HAP-1 (cell line): ENCODE measurements at regions not wholly inside any gene's neighbourhood (a gene's known extent, or its start where the extent isn't known, plus 50 kb on each side); places are given as distances from the start of the nearest gene placed in this dataset.

ENCODE experiments used
- DNase-seq, 2 experiments: peaks; one replicate each; pipeline ENCODE4 v3.0.0-alpha.2; 2016 to 2020; ENCODE audit warnings: low spot score in 2 of 2
- H3K27me3 ChIP-seq: fragments of 250-450 bp; sonication (Bioruptor Pico); 2 replicates; pipeline ENCODE4 v1.5.1; 2020; ENCODE audit warnings: low read depth, mild to moderate bottlenecking, moderate library complexity
- H3K36me3 ChIP-seq: fragments of 250-450 bp; sonication (Bioruptor Pico); replicated peaks from 2 replicates; pipeline ENCODE4 v1.5.1; 2020; ENCODE audit warnings: mild to moderate bottlenecking
- H3K4me1 ChIP-seq: fragments of 250-450 bp; sonication (Bioruptor Pico); 2 replicates; pipeline ENCODE4 v1.5.1; 2020; ENCODE audit warnings: mild to moderate bottlenecking
- H3K4me3 ChIP-seq: fragments of 250-450 bp; sonication (Bioruptor Pico); 2 replicates; pipeline ENCODE4 v1.5.1; 2020; ENCODE audit warnings: mild to moderate bottlenecking, moderate library complexity
- H3K9me3 ChIP-seq: fragments of 250-450 bp; sonication (Bioruptor Pico); 2 replicates; pipeline ENCODE4 v1.5.1; 2020; ENCODE audit warnings: mild to moderate bottlenecking, moderate library complexity
- in situ Hi-C: fragments of 300-500 bp; cut with MboI; formaldehyde crosslinking; loops from 3 replicates; pipeline ENCODE4 v1.14.3; 2020; ENCODE audit warnings: low sequenced_read_pairs, inconsistent platforms, mixed read lengths

DNA sequence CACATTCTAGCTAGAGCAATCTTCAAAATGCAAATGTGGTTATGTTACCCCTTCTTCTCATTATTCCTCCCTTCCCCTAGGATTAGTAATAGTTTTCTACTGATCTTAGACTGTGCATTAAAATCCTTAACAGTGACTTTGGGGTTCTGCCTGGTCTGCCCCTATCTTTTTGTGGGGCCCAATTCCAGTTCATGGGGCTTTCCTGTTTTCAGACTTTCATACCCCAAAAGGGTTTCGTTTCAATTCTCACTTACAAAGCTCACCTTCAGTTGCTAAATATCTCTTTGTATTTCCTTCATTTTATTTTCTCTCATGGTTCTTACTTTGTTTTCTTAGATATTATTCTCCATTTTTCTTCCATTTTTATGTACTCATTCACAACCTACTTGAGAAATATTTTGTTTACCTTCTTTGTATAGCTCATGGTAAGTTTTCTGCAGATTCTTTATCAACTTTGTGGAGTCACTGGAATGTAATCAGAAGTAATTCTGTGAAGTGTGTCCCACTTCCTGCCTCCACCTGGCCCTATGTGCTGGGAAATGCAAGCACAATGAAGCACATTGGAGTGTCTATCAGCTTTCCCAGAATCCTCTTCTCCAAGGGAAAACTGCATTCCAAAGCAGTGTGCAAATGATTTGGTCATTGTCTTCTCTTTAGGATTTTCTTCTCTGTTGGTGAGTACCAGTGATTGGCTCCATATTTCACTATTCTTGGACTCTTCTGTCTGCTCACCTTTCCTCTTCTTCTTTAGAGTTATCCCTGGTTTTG lies 350.2 kb downstream of the ZNF326 start:
- DNase-seq: no peak
- in situ Hi-C loops: no loop called here
- Histone ChIP-seq H3K4me3 (no peak overlapping the region), H3K9me3 (no peaks in the 10 kb centered on the region), H3K27me3 (no peaks in the 10 kb centered on the region; the same call in 1 of the 2 replicates), H3K4me1 (no peaks in the 10 kb centered on the region), H3K36me3 (no peaks in the 10 kb centered on the region)

GRCh38 chr1:90341516-90341915 lies 346.6 kb downstream of the ZNF326 start:
- H3K9me3 ChIP-seq: no peaks in the 10 kb centered on the region
- H3K36me3 ChIP-seq: no peaks in the 10 kb centered on the region
- in situ Hi-C loops: no loop called here
- H3K4me1 ChIP-seq: no peaks in the 10 kb centered on the region
- no peak for DNase-seq
- no peak overlapping the region for H3K4me3 ChIP-seq
- H3K27me3 ChIP-seq: no peaks in the 10 kb centered on the region; the same call in 1 of the 2 replicates

GRCh38 chr1:90340606-90341005 lies 345.7 kb downstream of the ZNF326 start:
- Histone ChIP-seq H3K36me3 (no peaks in the 10 kb centered on the region), H3K4me1 (no peaks in the 10 kb centered on the region), H3K27me3 (no peaks in the 10 kb centered on the region; the same call in 1 of the 2 replicates), H3K9me3 (no peaks in the 10 kb centered on the region), H3K4me3 (no peak overlapping the region)
- in situ Hi-C loops: no loop called here
- DNase-seq: no peak

GRCh38 chr1:90339811-90340210 lies 344.9 kb downstream of the ZNF326 start:
- Histone ChIP-seq H3K9me3 (no peaks in the 10 kb centered on the region), H3K4me1 (no peaks in the 10 kb centered on the region), H3K36me3 (no peaks in the 10 kb centered on the region), H3K4me3 (no peak overlapping the region), H3K27me3 (no peaks in the 10 kb centered on the region; the same call in 1 of the 2 replicates)
- no peak for DNase-seq
- in situ Hi-C loops: no loop called here

DNA sequence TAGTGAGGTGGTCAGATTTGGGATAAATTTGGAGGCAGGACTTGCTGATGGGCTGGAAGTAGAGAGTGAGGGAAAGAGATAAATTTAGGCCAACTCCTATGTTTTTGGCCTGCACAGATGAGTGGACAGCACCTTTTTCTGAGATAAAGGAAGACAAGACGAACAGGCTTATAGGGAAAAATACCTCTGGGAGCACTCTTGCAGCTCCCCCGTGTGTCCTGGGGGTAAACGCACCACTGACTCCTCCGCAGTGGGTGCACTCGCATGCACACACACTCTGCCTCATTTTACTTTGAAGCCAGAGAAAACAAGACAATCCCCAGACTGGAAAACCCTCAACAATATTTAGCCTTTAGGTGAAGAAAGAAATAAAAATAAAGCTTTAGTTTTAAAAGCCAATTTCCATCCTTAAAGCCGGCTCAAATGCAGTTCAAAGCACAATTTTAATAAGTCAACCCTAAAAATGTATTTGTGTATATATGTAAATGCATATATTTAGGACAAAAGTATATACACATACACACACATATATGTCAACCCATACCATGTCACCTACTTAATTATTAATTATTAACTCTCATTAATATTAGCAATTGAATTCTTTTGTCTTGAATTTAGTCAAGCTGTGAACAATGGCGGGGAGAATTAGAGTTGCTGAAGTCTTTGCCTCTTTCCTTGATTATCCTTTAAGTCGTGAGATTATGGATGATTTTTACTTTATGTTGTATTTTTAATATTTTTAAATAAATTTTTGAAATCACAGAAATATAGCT lies 341.8 kb downstream of the ZNF326 start:
- no peaks in the 10 kb centered on the region; the same call in 1 of the 2 replicates for H3K27me3 ChIP-seq
- H3K9me3 ChIP-seq: no peaks in the 10 kb centered on the region
- DNase-seq: no peak
- in situ Hi-C loops: no loop called here
- no peak overlapping the region for H3K4me3 ChIP-seq
- H3K4me1 ChIP-seq: no peaks in the 10 kb centered on the region
- no peaks in the 10 kb centered on the region for H3K36me3 ChIP-seq

DNA sequence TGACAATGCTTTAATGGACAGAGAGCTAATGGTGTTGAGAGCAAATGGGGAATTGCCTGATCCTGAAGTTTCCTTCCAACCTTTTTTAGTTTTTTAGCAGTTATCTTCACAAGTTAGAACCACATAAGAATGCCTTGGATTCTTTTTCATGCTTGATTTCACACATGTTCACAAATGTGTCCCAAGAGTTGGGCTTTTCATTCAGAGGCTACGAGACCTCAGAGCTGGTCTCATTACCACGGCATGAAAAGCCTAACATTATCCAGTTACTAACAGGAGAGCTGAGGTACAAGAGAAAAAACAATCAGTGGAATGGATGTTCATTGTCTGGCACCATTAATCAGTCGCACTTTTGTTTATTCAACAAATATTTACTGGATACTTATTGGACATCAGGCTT lies 340.6 kb downstream of the ZNF326 start:
- in situ Hi-C loops: no loop called here
- no peak for DNase-seq

GRCh38 chr1:90334137-90334536 lies 339.2 kb downstream of the ZNF326 start:
- Histone ChIP-seq H3K36me3 (no peaks in the 10 kb centered on the region), H3K4me3 (no peak overlapping the region)

More for the DNA sequence above, 340.6 kb downstream of the ZNF326 start:
- no peaks in the 10 kb centered on the region for H3K9me3 ChIP-seq
- H3K27me3 ChIP-seq: no peaks in the 10 kb centered on the region; the same call in 1 of the 2 replicates
- H3K4me3 ChIP-seq: no peak overlapping the region
- no peaks in the 10 kb centered on the region for H3K36me3 ChIP-seq
- no peaks in the 10 kb centered on the region for H3K4me1 ChIP-seq

DNA sequence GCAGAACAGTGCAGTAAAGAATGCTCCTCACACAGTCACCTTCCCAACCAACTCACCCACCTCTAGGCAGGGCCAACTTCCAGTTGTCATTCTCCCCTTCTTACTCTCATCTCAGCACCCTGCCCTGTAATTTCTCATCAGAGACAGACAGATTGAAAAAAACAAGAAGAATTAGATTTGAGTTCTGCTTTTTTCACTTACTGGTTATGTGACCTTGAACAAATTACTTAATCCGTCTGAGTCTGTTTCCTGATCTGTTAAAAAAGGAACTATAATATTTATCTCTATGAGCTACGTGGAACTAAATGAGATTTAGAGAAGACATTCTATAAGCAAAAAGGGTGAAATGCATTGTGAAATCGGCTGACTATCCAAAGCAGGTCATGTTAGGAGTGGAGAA lies 330.3 kb downstream of the ZNF326 start:
- Histone ChIP-seq H3K4me1 (no peaks in the 10 kb centered on the region; the same call in 1 of the 2 replicates), H3K4me3 (no peak overlapping the region), H3K36me3 (no peaks in the 10 kb centered on the region), H3K9me3 (no peaks in the 10 kb centered on the region), H3K27me3 (no peaks in the 10 kb centered on the region; the same call in 1 of the 2 replicates)
- no peak for DNase-seq
- in situ Hi-C loops: no loop called here

More at GRCh38 chr1:90334137-90334536, 339.2 kb downstream of the ZNF326 start:
- Histone ChIP-seq H3K4me1 (no peaks in the 10 kb centered on the region), H3K9me3 (no peaks in the 10 kb centered on the region), H3K27me3 (no peaks in the 10 kb centered on the region; the same call in 1 of the 2 replicates)
- in situ Hi-C loops: no loop called here
- DNase-seq: no peak

DNA sequence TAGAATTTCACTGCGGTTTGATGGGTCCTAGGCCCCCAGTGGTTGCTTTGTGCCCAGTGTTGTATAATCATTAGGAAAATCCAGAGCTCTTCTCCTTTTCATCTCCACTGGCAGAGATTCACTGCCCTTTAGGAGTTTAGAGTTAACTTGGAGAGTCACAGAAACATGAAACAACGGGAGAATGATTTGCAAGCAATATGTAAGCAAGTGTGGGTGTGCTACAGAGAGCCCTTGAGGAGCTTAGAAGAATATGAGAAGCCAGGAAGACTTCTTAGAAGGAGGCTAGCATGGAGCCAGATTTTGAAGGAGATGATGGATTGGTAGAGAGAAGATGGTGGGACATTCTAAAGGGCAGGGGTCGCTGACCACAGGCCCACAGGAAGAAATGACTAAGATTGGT lies 327.3 kb downstream of the ZNF326 start:
- in situ Hi-C loops: no loop called here
- no peaks in the 10 kb centered on the region; the same call in 1 of the 2 replicates for H3K4me1 ChIP-seq
- no peaks in the 10 kb centered on the region for H3K36me3 ChIP-seq
- DNase-seq: no peak
- H3K4me3 ChIP-seq: no peak overlapping the region
- H3K9me3 ChIP-seq: no peaks in the 10 kb centered on the region
- no peaks in the 10 kb centered on the region; the same call in 1 of the 2 replicates for H3K27me3 ChIP-seq

DNA sequence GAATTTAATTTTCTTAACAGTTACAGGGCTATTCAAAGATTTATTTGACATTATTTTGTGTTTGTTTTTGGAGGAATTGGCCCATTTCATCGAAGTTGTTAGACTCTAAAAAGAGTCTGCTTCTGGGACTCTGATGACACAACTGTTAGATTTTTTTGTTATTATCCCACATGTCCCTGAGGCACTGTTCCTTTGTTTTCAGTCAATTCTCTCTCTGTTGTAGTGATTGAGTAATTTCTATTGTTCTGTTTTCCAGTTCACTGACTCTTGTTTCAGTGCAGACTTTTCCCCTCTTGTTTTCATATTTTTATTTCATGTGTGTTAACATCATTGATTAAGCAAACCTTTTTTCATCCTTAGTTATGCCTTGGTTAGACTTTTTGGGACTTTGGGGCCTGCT lies 325.0 kb downstream of the ZNF326 start:
- DNase-seq: no peak
- in situ Hi-C loops: no loop called here
- no peaks in the 10 kb centered on the region for H3K36me3 ChIP-seq
- no peak overlapping the region for H3K4me3 ChIP-seq
- no peaks in the 10 kb centered on the region; the same call in 1 of the 2 replicates for H3K4me1 ChIP-seq
- no peaks in the 10 kb centered on the region; the same call in 1 of the 2 replicates for H3K27me3 ChIP-seq
- no peaks in the 10 kb centered on the region for H3K9me3 ChIP-seq

- in situ Hi-C loops: no loop called here
- no peaks in the 10 kb centered on the region; the same call in 1 of the 2 replicates for H3K4me1 ChIP-seq
Observed at GRCh38 chr1:90318431-90318830, 323.5 kb downstream of the ZNF326 start.

DNA sequence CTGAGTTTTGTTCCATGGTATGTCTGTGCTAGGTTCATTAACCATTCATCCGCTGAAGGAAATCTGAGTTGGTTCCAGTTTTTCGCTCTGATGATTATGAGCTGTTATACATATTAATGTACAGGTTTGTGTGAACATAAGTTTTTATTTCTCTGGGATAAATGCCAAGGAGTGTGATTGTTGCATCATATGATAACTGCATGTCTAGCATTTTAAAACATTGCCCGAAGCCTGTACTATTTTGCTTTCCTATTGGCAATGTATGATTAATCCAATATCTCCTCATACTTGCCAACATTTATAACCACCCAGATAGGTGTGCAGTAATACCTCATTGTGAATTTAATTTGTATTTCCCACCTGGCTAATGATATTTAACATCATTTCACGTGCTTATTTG lies 322.7 kb downstream of the ZNF326 start:
- no peaks in the 10 kb centered on the region; the same call in 1 of the 2 replicates for H3K4me1 ChIP-seq
- no peaks in the 10 kb centered on the region; the same call in 1 of the 2 replicates for H3K27me3 ChIP-seq
- DNase-seq: no peak
- in situ Hi-C loops: no loop called here
- no peaks in the 10 kb centered on the region for H3K36me3 ChIP-seq
- no peak overlapping the region for H3K4me3 ChIP-seq
- no peaks in the 10 kb centered on the region for H3K9me3 ChIP-seq

More at GRCh38 chr1:90318431-90318830, 323.5 kb downstream of the ZNF326 start:
- DNase-seq: no peak
- Histone ChIP-seq H3K27me3 (no peaks in the 10 kb centered on the region; the same call in 1 of the 2 replicates), H3K36me3 (no peaks in the 10 kb centered on the region), H3K9me3 (no peaks in the 10 kb centered on the region), H3K4me3 (no peak overlapping the region)

DNA sequence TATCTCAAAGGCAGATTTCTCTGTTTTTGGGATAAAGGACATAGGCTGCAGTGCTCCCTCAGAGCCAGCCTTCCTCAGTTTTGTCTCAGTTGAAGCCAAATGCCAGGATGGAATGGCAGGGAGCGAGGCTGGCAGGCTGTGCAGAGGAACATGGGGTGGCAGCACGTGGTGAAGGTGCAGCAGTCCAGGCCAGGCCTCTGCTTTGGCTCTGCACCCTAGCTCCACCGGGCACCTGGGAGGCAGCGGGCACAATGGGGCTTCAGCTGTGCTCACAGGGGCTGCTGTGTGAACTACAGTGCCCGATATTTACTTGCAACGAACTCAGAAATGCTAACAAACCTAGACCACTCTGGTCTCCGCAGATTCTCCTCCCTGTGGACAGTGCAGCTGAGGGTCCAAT lies 319.6 kb downstream of the ZNF326 start:
- Histone ChIP-seq H3K36me3 (no peaks in the 10 kb centered on the region), H3K4me1 (no peaks in the 10 kb centered on the region), H3K27me3 (no peaks in the 10 kb centered on the region), H3K9me3 (no peaks in the 10 kb centered on the region), H3K4me3 (no peak overlapping the region)
- in situ Hi-C loops: no loop called here
- no peak for DNase-seq

DNA sequence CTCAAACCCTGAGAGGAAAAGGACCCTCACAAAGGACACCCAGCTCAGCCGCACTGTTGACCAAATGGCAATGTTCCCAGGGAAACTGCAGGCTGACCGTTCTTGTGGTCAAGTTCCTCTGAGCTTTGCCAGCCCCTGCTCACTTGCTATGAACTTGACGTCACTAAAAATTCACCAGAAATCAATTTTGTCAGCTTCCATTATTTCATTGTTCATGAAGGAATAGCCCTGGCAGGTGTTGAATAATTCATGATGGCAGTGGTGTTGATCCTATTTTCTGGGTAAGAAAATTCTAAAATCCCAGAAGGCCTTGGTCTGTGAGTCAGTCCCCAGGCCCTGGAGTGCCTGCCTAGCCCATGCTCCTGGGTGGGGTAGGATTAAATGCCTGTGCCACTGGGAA lies 318.9 kb downstream of the ZNF326 start:
- no peaks in the 10 kb centered on the region for H3K9me3 ChIP-seq
- no peaks in the 10 kb centered on the region for H3K4me1 ChIP-seq
- no peak overlapping the region for H3K4me3 ChIP-seq
- H3K36me3 ChIP-seq: no peaks in the 10 kb centered on the region
- H3K27me3 ChIP-seq: no peaks in the 10 kb centered on the region
- DNase-seq: no peak
- in situ Hi-C loops: no loop called here
